Small intestine (tissue), 7 donors: ENCODE measurements at regions not wholly inside any gene's neighbourhood (a gene's known extent, or its start where the extent isn't known, plus 50 kb on each side); places are given as distances from the start of the nearest gene placed in this dataset.

Source experiments
- DNase-seq, 2 donors: peaks; one replicate each; pipeline versions ENCODE4 v3.0.0 to v3.0.0-alpha.2; 2013
- FAIRE-seq: peaks from 2 replicates; lab custom pipeline; 2012; peaks lifted over from hg19 to GRCh38; lab: Jason Lieb, UNC
- H3K27ac ChIP-seq, 3 donors: one replicate each; pipeline ENCODE4 v1.5.1; 2013; ENCODE audit warnings: low read length in 2 of 3, mild to moderate bottlenecking in 2 of 3, control low read depth in 1 of 3, inconsistent platforms in 1 of 3, low read depth in 1 of 3, moderate library complexity in 1 of 3
- H3K27me3 ChIP-seq, 3 donors: one replicate each; pipeline ENCODE4 v1.6.1; 2013; ENCODE audit warnings: low read length in 3 of 3, inconsistent platforms in 1 of 3; ENCODE audit not compliant: control insufficient read depth in 3 of 3, insufficient read depth in 3 of 3
- H3K36me3 ChIP-seq, 3 donors: one replicate each; pipeline ENCODE4 v1.6.1; 2013; ENCODE audit warnings: low read length in 3 of 3, inconsistent platforms in 1 of 3, low read depth in 1 of 3, mild to moderate bottlenecking in 1 of 3, moderate library complexity in 1 of 3; ENCODE audit not compliant: control insufficient read depth in 3 of 3, insufficient read depth in 2 of 3
- H3K4me1 ChIP-seq, 3 donors: one replicate each; pipeline ENCODE4 v1.6.1; 2013; ENCODE audit warnings: low read length in 2 of 3, inconsistent platforms in 1 of 3, low read depth in 1 of 3, mild to moderate bottlenecking in 1 of 3, moderate library complexity in 1 of 3; ENCODE audit not compliant: control insufficient read depth in 3 of 3, insufficient read depth in 2 of 3
- H3K4me3 ChIP-seq, 3 donors: one replicate each; pipeline ENCODE4 v1.5.1; 2013; ENCODE audit warnings: low read length in 3 of 3, control low read depth in 1 of 3, inconsistent platforms in 1 of 3, low read depth in 1 of 3, mild to moderate bottlenecking in 1 of 3, moderate library complexity in 1 of 3
- H3K9me3 ChIP-seq, 2 donors: one replicate each; pipeline ENCODE4 v1.6.1; 2013; ENCODE audit warnings: low read depth in 1 of 2, low read length in 1 of 2; ENCODE audit not compliant: control insufficient read depth in 2 of 2, insufficient read depth in 1 of 2
- WGBS, 3 donors: extraction: QIAGEN DNeasy Blood & Tissue Kit; methylation state at CpG; one replicate each; pipeline ENCODE4 v1.1.7; 2013; 5-methylcytosine and 5-hydroxymethylcytosine counted together
- donor health status: healthy with polysubstance abuse.
- donor health status: control.
- donor health status: control.
- donor health status: Bipolar disorder and iron deficiency.
- donor health status: healthy.

GRCh38 chr16:11447272-11447671 lies 102.0 kb downstream of the RMI2 start:
- Histone ChIP-seq H3K4me3 (no peak overlapping the region), H3K4me1 (no peaks in the 10 kb centered on the region), H3K27me3 (no peaks in the 10 kb centered on the region), H3K27ac (no peak overlapping the region), H3K9me3 (no peaks in the 10 kb centered on the region), H3K36me3 (no peaks in the 10 kb centered on the region)
- no peak for FAIRE-seq
- 80 to 89% (median 82%) methylated on average over 10 of the region's 10 CpGs for WGBS, 3 donors
- DNase-seq: no peak

- no peaks in the 10 kb centered on the region for H3K4me1 ChIP-seq
- no peak for FAIRE-seq
Measured at GRCh38 chr16:11447836-11448235, 102.6 kb downstream of the RMI2 start.

GRCh38 chr16:11448796-11449416 lies 103.6 kb downstream of the RMI2 start:
- DNase-seq (no peak), FAIRE-seq (no peak)
- Histone ChIP-seq H3K27ac (no peak overlapping the region), H3K27me3 (no peaks in the 10 kb centered on the region), H3K36me3 (no peaks in the 10 kb centered on the region), H3K4me3 (no peak overlapping the region), H3K4me1 (no peaks in the 10 kb centered on the region), H3K9me3 (no peaks in the 10 kb centered on the region)
- 77 to 85% (median 84%) methylated on average over 13 of the region's 13 CpGs for WGBS, 3 donors

More at GRCh38 chr16:11447836-11448235, 102.6 kb downstream of the RMI2 start:
- Histone ChIP-seq H3K4me3 (no peak overlapping the region), H3K36me3 (no peaks in the 10 kb centered on the region), H3K27ac (no peak overlapping the region), H3K27me3 (no peaks in the 10 kb centered on the region), H3K9me3 (no peaks in the 10 kb centered on the region)
- 81 to 89% (median 83%) methylated on average over 11 of the region's 11 CpGs for WGBS, 3 donors
- no peak for DNase-seq

- no peak for DNase-seq
- no peak overlapping the region for H3K27ac ChIP-seq
- H3K4me1 ChIP-seq: no peaks in the 10 kb centered on the region
- H3K27me3 ChIP-seq: no peaks in the 10 kb centered on the region
- no peak overlapping the region for H3K4me3 ChIP-seq
- no peaks in the 10 kb centered on the region for H3K9me3 ChIP-seq
- WGBS, 3 donors: 85 to 95% (median 91%) methylated on average over 7 of the region's 7 CpGs
- H3K36me3 ChIP-seq: no peaks in the 10 kb centered on the region
- no peak for FAIRE-seq
Measured at GRCh38 chr16:11449716-11450115, 104.5 kb downstream of the RMI2 start.

- Histone ChIP-seq H3K4me3 (no peak overlapping the region), H3K36me3 (no peaks in the 10 kb centered on the region), H3K4me1 (no peaks in the 10 kb centered on the region), H3K27me3 (no peaks in the 10 kb centered on the region), H3K27ac (no peak overlapping the region), H3K9me3 (no peaks in the 10 kb centered on the region)
- DNase-seq (no peak), FAIRE-seq (no peak)
- WGBS, 3 donors: 90 to 93% (median 91%) methylated on average over 9 of the region's 9 CpGs
Measured at GRCh38 chr16:11450136-11450535, 104.9 kb downstream of the RMI2 start.

GRCh38 chr16:11452298-11452697 lies 107.0 kb downstream of the RMI2 start:
- no peaks in the 10 kb centered on the region for H3K36me3 ChIP-seq
- no peaks in the 10 kb centered on the region for H3K9me3 ChIP-seq
- H3K27me3 ChIP-seq: no peaks in the 10 kb centered on the region
- no peak overlapping the region for H3K27ac ChIP-seq
- 90 to 94% (median 91%) methylated on average over 7 of the region's 7 CpGs for WGBS, 3 donors
- H3K4me3 ChIP-seq: no peak overlapping the region
- DNase-seq (no peak), FAIRE-seq (no peak)
- H3K4me1 ChIP-seq: no peaks in the 10 kb centered on the region

GRCh38 chr16:11452746-11453389 lies 107.6 kb downstream of the RMI2 start:
- Histone ChIP-seq H3K27me3 (no peaks in the 10 kb centered on the region), H3K4me3 (no peak overlapping the region), H3K9me3 (no peaks in the 10 kb centered on the region), H3K36me3 (no peaks in the 10 kb centered on the region), H3K27ac (no peak overlapping the region), H3K4me1 (no peaks in the 10 kb centered on the region)
- DNase-seq (no peak), FAIRE-seq (no peak)
- WGBS, 3 donors: 73 to 85% (median 80%) methylated on average over 5 of the region's 5 CpGs

- Histone ChIP-seq H3K4me3 (no peak overlapping the region), H3K27ac (no peak overlapping the region), H3K27me3 (no peaks in the 10 kb centered on the region), H3K36me3 (no peaks in the 10 kb centered on the region), H3K9me3 (no peaks in the 10 kb centered on the region), H3K4me1 (no peaks in the 10 kb centered on the region)
- FAIRE-seq: no peak
- WGBS, 3 donors: 92 to 97% (median 95%) methylated on average over 10 of the region's 10 CpGs
- no peak for DNase-seq
Measured at GRCh38 chr16:11456741-11457140, 111.5 kb downstream of the RMI2 start.
